HG03439 (cell line): ENCODE measurements at regions not wholly inside any gene's neighbourhood (a gene's known extent, or its start where the extent isn't known, plus 50 kb on each side); places are given as distances from the start of the nearest gene placed in this dataset.
"Not testable (repeated sequence)": the region's sequence is repeated elsewhere in the genome, so short reads cannot be mapped to it uniquely, and the experiment has no call there.

Source experiments
- ATAC-seq: cut with Tn5 transposase; IDR thresholded peaks from one replicate; pipeline ENCODE4 v1.9.1; 2021; ENCODE audit warnings: mild to moderate bottlenecking, moderate library complexity; ENCODE audit not compliant: unreplicated experiment

GRCh38 chr13:58714016-58714415 lies 1082.5 kb downstream of the PCDH17 start:
- ATAC-seq, result not testable (repeated sequence)

GRCh38 chr13:58721273-58721672 lies 1089.7 kb downstream of the PCDH17 start:
- ATAC-seq, result no peak

- no peak for ATAC-seq
These were observed 1096.6 kb downstream of the PCDH17 start for GRCh38 chr13:58728126-58728525.

- no peak for ATAC-seq
These were observed 1097.8 kb downstream of the PCDH17 start for GRCh38 chr13:58729361-58729760.

- no peak for ATAC-seq
These were observed 1113.1 kb downstream of the PCDH17 start for GRCh38 chr13:58744686-58745085.

GRCh38 chr13:58767566-58767965 lies 1136.0 kb downstream of the PCDH17 start:
- ATAC-seq, result no peak

- ATAC-seq, result no peak
These were observed 1141.8 kb downstream of the PCDH17 start for GRCh38 chr13:58773280-58773859.

GRCh38 chr13:58782736-58783135 lies 1151.2 kb downstream of the PCDH17 start:
- ATAC-seq, result no peak

- ATAC-seq, result no peak
These were observed 1161.3 kb downstream of the PCDH17 start for GRCh38 chr13:58792854-58793253.

GRCh38 chr13:58795715-58796114 lies 1164.2 kb downstream of the PCDH17 start:
- no peak for ATAC-seq

GRCh38 chr13:58804832-58805231 lies 1173.3 kb downstream of the PCDH17 start:
- no peak for ATAC-seq

GRCh38 chr13:58806401-58806800 lies 1174.9 kb downstream of the PCDH17 start:
- ATAC-seq, result no peak

- no peak for ATAC-seq
These were observed 1192.2 kb downstream of the PCDH17 start for GRCh38 chr13:58823701-58824100.

GRCh38 chr13:58827904-58828303 lies 1196.4 kb downstream of the PCDH17 start:
- no peak for ATAC-seq

GRCh38 chr13:58830841-58831240 lies 1199.3 kb downstream of the PCDH17 start:
- no peak for ATAC-seq

GRCh38 chr13:58838615-58839014 lies 1207.1 kb downstream of the PCDH17 start:
- no peak for ATAC-seq

GRCh38 chr13:58843071-58843470 lies 1211.5 kb downstream of the PCDH17 start:
- ATAC-seq, result no peak

- no peak for ATAC-seq
These were observed 1212.0 kb downstream of the PCDH17 start for GRCh38 chr13:58843567-58843966.

- ATAC-seq, result no peak
These were observed 1218.6 kb downstream of the PCDH17 start for GRCh38 chr13:58850161-58850560.

GRCh38 chr13:58852076-58852475 lies 1220.5 kb downstream of the PCDH17 start:
- ATAC-seq, result no peak

GRCh38 chr13:58855283-58855682 lies 1223.7 kb downstream of the PCDH17 start:
- ATAC-seq, result no peak

- ATAC-seq, result no peak
These were observed 1227.4 kb downstream of the PCDH17 start for GRCh38 chr13:58858870-58859371.

- ATAC-seq, result no peak
These were observed 1233.7 kb downstream of the PCDH17 start for GRCh38 chr13:58865286-58865685.
